DND-41 (cell line): ENCODE measurements at regions not wholly inside any gene's neighbourhood (a gene's known extent, or its start where the extent isn't known, plus 50 kb on each side); places are given as distances from the start of the nearest gene placed in this dataset.

Experiments used
- ATAC-seq: fragments of 200-7000 bp; cut with Tn5 transposase; 3 replicates; pipeline ENCODE4 v1.9.1; 2021; ENCODE audit warnings: low read depth; ENCODE audit not compliant: insufficient read depth
- DNase-seq: peaks from one replicate; pipeline ENCODE4 v3.0.0-alpha.2; 2020
- H2AFZ ChIP-seq: 2 replicates; pipeline ENCODE4 v1.6.0; 2012; ENCODE audit warnings: low read depth, low read length
- H3K27ac ChIP-seq: 2 replicates; pipeline ENCODE4 v1.5.1; 2012; ENCODE audit warnings: low read length, inconsistent platforms
- H3K27me3 ChIP-seq: fragments of 200-600 bp; sonication (generic); 2 replicates; pipeline ENCODE4 v1.6.0; 2012; ENCODE audit warnings: low read length, mild to moderate bottlenecking, inconsistent platforms; ENCODE audit not compliant: insufficient read depth, poor library complexity
- H3K36me3 ChIP-seq: 2 replicates; pipeline ENCODE4 v1.5.1; 2012; ENCODE audit warnings: low read length, inconsistent platforms; ENCODE audit not compliant: insufficient read depth
- H3K4me1 ChIP-seq: 2 replicates; pipeline ENCODE4 v1.5.1; 2012; ENCODE audit warnings: mild to moderate bottlenecking, low read length; ENCODE audit not compliant: insufficient read depth
- H3K4me2 ChIP-seq: 2 replicates; pipeline ENCODE4 v1.6.0; 2012; ENCODE audit warnings: mild to moderate bottlenecking, moderate library complexity, low read length, inconsistent platforms; ENCODE audit not compliant: insufficient read depth
- H3K4me3 ChIP-seq, 2 experiments: fragments of 200-600 bp in 1 of 2; shearing (Covaris generic) in 1 of 2; 2 replicates each; pipeline ENCODE4 v1.5.1; 2012 to 2016; ENCODE audit warnings: inconsistent platforms in 2 of 2, low read length in 2 of 2, mild to moderate bottlenecking in 2 of 2, low read depth in 1 of 2, moderate library complexity in 1 of 2
- H3K79me2 ChIP-seq: 2 replicates; pipeline ENCODE4 v1.6.0; 2012; ENCODE audit warnings: low read length, inconsistent platforms; ENCODE audit not compliant: insufficient read depth
- H3K9ac ChIP-seq: 2 replicates; pipeline ENCODE4 v1.6.0; 2012; ENCODE audit warnings: low read depth, mild to moderate bottlenecking, inconsistent platforms, low read length, moderate library complexity
- H3K9me3 ChIP-seq: 2 replicates; pipeline ENCODE4 v1.5.1; 2012; ENCODE audit warnings: low read length, moderate library complexity, mild to moderate bottlenecking, inconsistent platforms; ENCODE audit not compliant: insufficient read depth, severe bottlenecking
- H4K20me1 ChIP-seq: 2 replicates; pipeline ENCODE4 v1.6.0; 2012; ENCODE audit warnings: low read length; ENCODE audit not compliant: insufficient read depth
- EZH2 ChIP-seq: IDR thresholded peaks from 3 replicates; pipeline ENCODE4 v1.6.1; 2012; ENCODE audit warnings: borderline replicate concordance, low read depth, mild to moderate bottlenecking, moderate library complexity, low read length, inconsistent platforms; ENCODE audit not compliant: severe bottlenecking
- TF ChIP-seq, protein P1 (sequence below): IDR thresholded peaks from 2 replicates; pipeline ENCODE4 v1.5.1; 2012; ENCODE audit warnings: borderline replicate concordance, low read length, moderate library complexity, mild to moderate bottlenecking; ENCODE audit not compliant: poor library complexity, severe bottlenecking; ENCODE audit errors: extremely low read depth

DNA sequence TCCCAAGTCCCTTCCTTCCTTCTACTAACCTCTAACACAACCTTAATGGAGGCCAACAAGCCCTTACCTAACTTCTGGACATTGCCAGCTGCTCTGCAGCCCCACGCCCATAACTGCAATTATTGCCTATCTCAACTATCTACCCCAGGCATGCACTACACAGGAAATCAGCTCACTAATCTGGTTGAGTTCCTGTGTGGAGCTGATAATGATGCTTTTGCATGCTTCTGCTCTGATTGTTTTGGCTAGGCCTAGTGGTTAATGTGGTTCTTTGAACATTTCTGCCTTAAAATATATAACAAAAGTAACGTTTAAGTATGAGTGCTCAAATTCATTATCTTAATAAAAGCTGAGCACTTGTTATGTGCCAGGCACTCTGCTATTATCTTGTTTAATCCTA lies 463.9 kb downstream of the MFSD1 start:
- Histone ChIP-seq H3K79me2 (no peaks in the 10 kb centered on the region), H4K20me1 (no peaks in the 10 kb centered on the region), H3K27ac (no peak overlapping the region), H3K9ac (no peak overlapping the region), H3K4me2 (no peak overlapping the region), H3K27me3 (no peaks in the 10 kb centered on the region), H2AFZ (no peak overlapping the region), H3K4me3 (no peak overlapping the region), H3K9me3 (no peaks in the 10 kb centered on the region), H3K4me1 (no peaks in the 10 kb centered on the region), H3K36me3 (no peaks in the 10 kb centered on the region)
- ATAC-seq (peak; percentile 57; the same call in 2 of the 3 replicates), DNase-seq (no peak)
- TF ChIP-seq, protein P1, sequence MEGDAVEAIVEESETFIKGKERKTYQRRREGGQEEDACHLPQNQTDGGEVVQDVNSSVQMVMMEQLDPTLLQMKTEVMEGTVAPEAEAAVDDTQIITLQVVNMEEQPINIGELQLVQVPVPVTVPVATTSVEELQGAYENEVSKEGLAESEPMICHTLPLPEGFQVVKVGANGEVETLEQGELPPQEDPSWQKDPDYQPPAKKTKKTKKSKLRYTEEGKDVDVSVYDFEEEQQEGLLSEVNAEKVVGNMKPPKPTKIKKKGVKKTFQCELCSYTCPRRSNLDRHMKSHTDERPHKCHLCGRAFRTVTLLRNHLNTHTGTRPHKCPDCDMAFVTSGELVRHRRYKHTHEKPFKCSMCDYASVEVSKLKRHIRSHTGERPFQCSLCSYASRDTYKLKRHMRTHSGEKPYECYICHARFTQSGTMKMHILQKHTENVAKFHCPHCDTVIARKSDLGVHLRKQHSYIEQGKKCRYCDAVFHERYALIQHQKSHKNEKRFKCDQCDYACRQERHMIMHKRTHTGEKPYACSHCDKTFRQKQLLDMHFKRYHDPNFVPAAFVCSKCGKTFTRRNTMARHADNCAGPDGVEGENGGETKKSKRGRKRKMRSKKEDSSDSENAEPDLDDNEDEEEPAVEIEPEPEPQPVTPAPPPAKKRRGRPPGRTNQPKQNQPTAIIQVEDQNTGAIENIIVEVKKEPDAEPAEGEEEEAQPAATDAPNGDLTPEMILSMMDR: no peak
- no peak for TF ChIP-seq EZH2

DNA sequence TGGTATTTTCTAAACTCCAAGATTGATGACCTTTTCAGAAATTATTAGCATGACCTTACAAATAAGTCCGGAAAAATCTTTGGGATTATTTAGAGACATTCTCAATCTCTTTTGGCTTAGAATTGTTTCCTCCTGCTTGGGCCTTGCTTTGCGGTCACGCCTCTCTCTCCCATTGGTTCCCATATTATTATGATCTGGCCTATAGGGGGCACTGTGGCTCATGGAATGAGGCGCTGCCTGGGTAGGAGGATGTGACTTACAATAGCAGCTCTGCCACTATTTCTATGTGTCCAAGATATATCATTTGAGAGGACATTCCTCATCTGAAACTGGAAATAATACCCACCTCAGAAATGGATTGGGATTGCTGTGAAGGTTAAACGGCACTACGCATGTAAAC lies 464.9 kb downstream of the MFSD1 start:
- no peaks in the 10 kb centered on the region for H3K79me2 ChIP-seq
- no peak overlapping the region for H2AFZ ChIP-seq
- H3K4me3 ChIP-seq: no peak overlapping the region
- no peak; the same call in 2 of the 3 replicates for ATAC-seq
- H3K4me2 ChIP-seq: no peak overlapping the region
- H4K20me1 ChIP-seq: no peaks in the 10 kb centered on the region
- H3K4me1 ChIP-seq: no peaks in the 10 kb centered on the region
- no peak overlapping the region for H3K27ac ChIP-seq
- TF ChIP-seq, protein P1: peak; percentile 48
- TF ChIP-seq EZH2: no peak
- DNase-seq: peak; percentile 30
- H3K27me3 ChIP-seq: no peaks in the 10 kb centered on the region
- no peaks in the 10 kb centered on the region for H3K36me3 ChIP-seq
- no peaks in the 10 kb centered on the region for H3K9me3 ChIP-seq
- no peak overlapping the region for H3K9ac ChIP-seq

DNA sequence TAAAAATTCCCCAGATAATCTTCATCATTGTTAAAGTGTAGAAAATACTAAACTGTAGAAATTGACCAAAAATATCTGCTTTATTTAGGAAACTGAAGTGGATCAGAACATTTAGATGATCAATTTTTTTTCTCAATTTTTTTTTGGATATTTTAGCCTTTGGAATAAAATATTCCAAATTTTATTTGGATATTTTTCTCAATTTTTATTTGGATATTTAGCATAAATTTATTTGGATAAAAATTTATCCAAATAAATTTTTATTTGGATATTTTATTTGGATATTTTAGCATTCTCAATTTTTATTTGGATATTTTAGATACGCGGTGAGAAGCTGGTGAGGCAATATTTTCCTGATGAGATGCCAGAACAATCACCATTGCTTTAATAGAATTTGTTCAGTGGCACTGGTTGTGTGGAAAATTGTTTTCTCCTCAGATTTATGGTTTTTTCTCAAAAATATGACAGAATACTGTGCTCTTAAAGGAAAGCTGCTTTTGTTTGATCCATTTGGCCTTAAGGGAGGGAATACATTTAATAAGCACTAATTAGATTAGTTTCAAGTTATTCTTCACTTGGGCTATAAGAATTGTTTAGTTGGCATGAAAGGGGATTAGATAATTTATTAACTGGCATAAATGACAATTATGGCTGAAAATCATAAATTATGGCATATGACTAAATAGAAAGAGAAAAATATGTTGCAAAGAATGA lies 470.1 kb downstream of the MFSD1 start:
- ATAC-seq (no peak), DNase-seq (no peak)
- Histone ChIP-seq H3K27ac (no peak overlapping the region), H3K27me3 (peaks cover 5% of the 10 kb centered on the region), H3K79me2 (no peaks in the 10 kb centered on the region), H3K4me1 (no peaks in the 10 kb centered on the region), H3K9me3 (no peaks in the 10 kb centered on the region), H3K36me3 (no peaks in the 10 kb centered on the region), H3K4me2 (no peak overlapping the region), H2AFZ (no peak overlapping the region), H3K4me3 (no peak overlapping the region), H3K9ac (no peak overlapping the region), H4K20me1 (no peaks in the 10 kb centered on the region)
- TF ChIP-seq, protein P1: no peak
- no peak for TF ChIP-seq EZH2
